Heart left ventricle (tissue), 13 donors: ENCODE measurements at regions not wholly inside any gene's neighbourhood (a gene's known extent, or its start where the extent isn't known, plus 50 kb on each side); places are given as distances from the start of the nearest gene placed in this dataset.

ENCODE experiments used
- POLR2A ChIP-seq, 2 donors: fragments of 450-650 bp; IDR thresholded peaks; one replicate each; pipeline ENCODE4 v1.6.1; 2017; ENCODE audit warnings: antibody characterized with exemption in 2 of 2, mild to moderate bottlenecking in 2 of 2, moderate library complexity in 2 of 2
- TF ChIP-seq, protein P1 (sequence below), 12 donors: fragments of 200-600 bp; sonication (generic) in 4 of 12; IDR thresholded peaks; one replicate each; pipeline versions ENCODE4 v1.5.0 to v1.8.0; 2018 to 2022; ENCODE audit warnings: antibody characterized with exemption in 12 of 12, mild to moderate bottlenecking in 5 of 12
- donor health status: ischemic (EF 13 %, LVEDD 7.1; RV severe dilation, severe dysfunction).
- donor health status: DM: no; HTN: yes; CAD: no.
- donor health status: DM: no; HTN: no; CAD: no.
- donor health status: ischemic (EF 25% LVEDD 6.9; RV normal size, moderate dysfunction).
- donor health status: ischemic (EF 25% LVEDD 5.7; RV mildly dilated, moderate dysfunction).
- donor health status: ischemic (EF 35%, LVEDD 5.7; RV mildly dilated, moderate dysfunction).
- donor health status: nonischemic (EF 11% LVEDD 7.7; RV severe dilation, severe dysfunction).
- donor health status: DM: yes; HTN: yes; CAD: no.
- donor health status: PGD.
- donor health status: ischemic (EF 29% LVEDD 5.4; RV normal size, mild dysfunction).
- donor health status: nonischemic (EF 23%, LVEDD 6.1; RV moderate dilation, normal function).

DNA sequence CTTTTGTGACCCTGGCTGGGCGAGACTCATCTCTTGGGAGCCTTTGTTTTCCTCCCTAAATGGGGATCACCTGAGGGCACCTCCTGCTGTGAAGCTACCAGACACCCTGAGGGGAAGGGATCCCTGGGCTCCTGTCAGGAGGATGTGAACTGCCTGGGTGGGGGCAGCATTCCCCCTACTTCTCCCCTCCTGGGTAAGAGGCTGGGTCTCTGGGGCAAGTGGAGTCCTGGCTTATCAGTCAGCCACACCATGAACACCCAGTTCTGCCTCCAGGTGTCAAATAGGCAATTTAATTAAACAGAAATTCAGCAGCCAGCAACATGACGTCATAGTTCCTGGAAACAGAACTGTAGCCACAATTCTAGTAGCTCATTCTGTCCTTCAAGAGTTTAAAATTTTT lies 97.7 kb upstream of the RET start:
- no peak for TF ChIP-seq POLR2A (IDR thresholded peaks at IDR 0.05)
- TF ChIP-seq, protein P1, sequence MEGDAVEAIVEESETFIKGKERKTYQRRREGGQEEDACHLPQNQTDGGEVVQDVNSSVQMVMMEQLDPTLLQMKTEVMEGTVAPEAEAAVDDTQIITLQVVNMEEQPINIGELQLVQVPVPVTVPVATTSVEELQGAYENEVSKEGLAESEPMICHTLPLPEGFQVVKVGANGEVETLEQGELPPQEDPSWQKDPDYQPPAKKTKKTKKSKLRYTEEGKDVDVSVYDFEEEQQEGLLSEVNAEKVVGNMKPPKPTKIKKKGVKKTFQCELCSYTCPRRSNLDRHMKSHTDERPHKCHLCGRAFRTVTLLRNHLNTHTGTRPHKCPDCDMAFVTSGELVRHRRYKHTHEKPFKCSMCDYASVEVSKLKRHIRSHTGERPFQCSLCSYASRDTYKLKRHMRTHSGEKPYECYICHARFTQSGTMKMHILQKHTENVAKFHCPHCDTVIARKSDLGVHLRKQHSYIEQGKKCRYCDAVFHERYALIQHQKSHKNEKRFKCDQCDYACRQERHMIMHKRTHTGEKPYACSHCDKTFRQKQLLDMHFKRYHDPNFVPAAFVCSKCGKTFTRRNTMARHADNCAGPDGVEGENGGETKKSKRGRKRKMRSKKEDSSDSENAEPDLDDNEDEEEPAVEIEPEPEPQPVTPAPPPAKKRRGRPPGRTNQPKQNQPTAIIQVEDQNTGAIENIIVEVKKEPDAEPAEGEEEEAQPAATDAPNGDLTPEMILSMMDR (IDR thresholded peaks at IDR 0.05), result no peak
